Adrenal gland (tissue), 9 donors: ENCODE measurements at regions not wholly inside any gene's neighbourhood (a gene's known extent, or its start where the extent isn't known, plus 50 kb on each side); places are given as distances from the start of the nearest gene placed in this dataset.

Experiments
- DNase-seq, 7 donors: peaks; one replicate each; pipeline ENCODE4 v3.0.0-alpha.2; 2019 to 2020
- H3K27ac ChIP-seq, 5 donors: fragments of 200-600 bp; sonication (generic) in 4 of 5; 1 replicate in 3 of 5; 2 replicates in 2 of 5; pipeline versions ENCODE4 v1.5.1 to v1.8.0; 2016 to 2020; ENCODE audit warnings: mild to moderate bottlenecking in 1 of 5
- H3K27me3 ChIP-seq: fragments of 200-600 bp; 2 replicates; pipeline ENCODE4 v1.8.0; 2021
- H3K36me3 ChIP-seq, 2 donors: fragments of 200-600 bp; replicated peaks in 1 of 2; 1 replicate in 1 of 2; 2 replicates in 1 of 2; pipeline versions ENCODE4 v1.5.1 to v1.8.0; 2018 to 2022
- H3K4me1 ChIP-seq, 2 donors: fragments of 200-600 bp; replicated peaks in 1 of 2; 1 replicate in 1 of 2; 2 replicates in 1 of 2; pipeline versions ENCODE4 v1.5.1 to v1.8.0; 2018 to 2021
- H3K4me3 ChIP-seq, 4 donors: fragments of 200-600 bp; sonication (generic) in 3 of 4; one replicate each; pipeline ENCODE4 v1.5.1; 2016 to 2018
- H3K9me3 ChIP-seq, 3 donors: fragments of 200-600 bp; sonication (generic) in 1 of 3; replicated peaks in 1 of 3; 1 replicate in 2 of 3; 2 replicates in 1 of 3; pipeline versions ENCODE4 v1.5.1 to v1.8.0; 2016 to 2021
- POLR2A ChIP-seq, 2 donors: fragments of 450-650 bp; IDR thresholded peaks; one replicate each; pipeline ENCODE4 v1.6.1; 2017; ENCODE audit warnings: antibody characterized with exemption in 2 of 2, mild to moderate bottlenecking in 2 of 2, moderate library complexity in 1 of 2
- WGBS, 4 donors: extraction: QIAGEN DNeasy Blood & Tissue Kit in 2 of 4; methylation state at CpG; one replicate each; pipeline versions ENCODE4 v1.1.5 to v1.1.7; 2013 to 2017; 5-methylcytosine and 5-hydroxymethylcytosine counted together
- intact Hi-C, 2 donors: fragments of 100-400 bp; cut with DNase I; formaldehyde crosslinking; loops; one replicate each; pipeline versions ENCODE4 v1.14.1 to v1.15.0; 2022 to 2023
- TF ChIP-seq, protein P1 (sequence below), 6 experiments: fragments of 450-650 bp in 4 of 6; fragments of 200-600 bp in 2 of 6; sonication (generic) in 1 of 6; IDR thresholded peaks; 1 replicate in 5 of 6; 2 replicates in 1 of 6; pipeline versions ENCODE4 v1.5.1 to v1.8.0; 2016 to 2021; ENCODE audit warnings: antibody characterized with exemption in 6 of 6, mild to moderate bottlenecking in 2 of 6, moderate library complexity in 1 of 6
- donor health status: healthy with polysubstance abuse.
- donor health status: Bipolar disorder and iron deficiency.
- donor health status: DM: yes; HTN: yes; CAD: no.
- donor health status: DM: no; HTN: no; CAD: no.
- donor health status: DM: no; HTN: no; CAD: no.

DNA sequence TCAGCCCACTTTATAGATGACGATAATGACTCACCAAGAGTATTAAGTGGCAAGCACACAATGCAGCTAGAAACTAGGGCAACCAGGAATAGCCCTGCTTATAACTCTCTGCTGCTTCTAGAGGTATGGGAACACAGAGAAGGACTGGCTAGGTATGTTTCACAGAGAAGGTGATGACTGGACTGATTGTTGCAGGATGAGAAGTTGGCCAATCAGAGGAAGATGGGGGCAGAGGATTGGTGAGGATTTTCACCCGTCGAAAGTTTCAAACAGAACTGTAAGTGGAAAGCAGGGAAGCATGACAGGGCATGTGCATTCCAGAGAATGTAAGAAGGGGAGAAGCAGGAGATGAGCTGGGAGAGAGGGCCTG is 222.4 kb upstream of the JUN start:
- Histone ChIP-seq H3K36me3 (no peaks in the 10 kb centered on the region), H3K27me3 (no peaks in the 10 kb centered on the region), H3K9me3 (no peaks in the 10 kb centered on the region), H3K27ac (no peak overlapping the region), H3K4me1 (peaks cover 0 to 5% of the 10 kb centered on the region in 2 donors), H3K4me3 (no peak overlapping the region)
- intact Hi-C loops: no loop called here
- 89 to 92% (median 90%) methylated on average over 3 of the region's 3 CpGs for WGBS, 4 donors
- TF ChIP-seq POLR2A (IDR thresholded peaks at IDR 0.05): no peak
- TF ChIP-seq, protein P1, sequence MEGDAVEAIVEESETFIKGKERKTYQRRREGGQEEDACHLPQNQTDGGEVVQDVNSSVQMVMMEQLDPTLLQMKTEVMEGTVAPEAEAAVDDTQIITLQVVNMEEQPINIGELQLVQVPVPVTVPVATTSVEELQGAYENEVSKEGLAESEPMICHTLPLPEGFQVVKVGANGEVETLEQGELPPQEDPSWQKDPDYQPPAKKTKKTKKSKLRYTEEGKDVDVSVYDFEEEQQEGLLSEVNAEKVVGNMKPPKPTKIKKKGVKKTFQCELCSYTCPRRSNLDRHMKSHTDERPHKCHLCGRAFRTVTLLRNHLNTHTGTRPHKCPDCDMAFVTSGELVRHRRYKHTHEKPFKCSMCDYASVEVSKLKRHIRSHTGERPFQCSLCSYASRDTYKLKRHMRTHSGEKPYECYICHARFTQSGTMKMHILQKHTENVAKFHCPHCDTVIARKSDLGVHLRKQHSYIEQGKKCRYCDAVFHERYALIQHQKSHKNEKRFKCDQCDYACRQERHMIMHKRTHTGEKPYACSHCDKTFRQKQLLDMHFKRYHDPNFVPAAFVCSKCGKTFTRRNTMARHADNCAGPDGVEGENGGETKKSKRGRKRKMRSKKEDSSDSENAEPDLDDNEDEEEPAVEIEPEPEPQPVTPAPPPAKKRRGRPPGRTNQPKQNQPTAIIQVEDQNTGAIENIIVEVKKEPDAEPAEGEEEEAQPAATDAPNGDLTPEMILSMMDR (IDR thresholded peaks at IDR 0.05): no peak
- peak in 1 of 7 donors; percentile 13 for DNase-seq

DNA sequence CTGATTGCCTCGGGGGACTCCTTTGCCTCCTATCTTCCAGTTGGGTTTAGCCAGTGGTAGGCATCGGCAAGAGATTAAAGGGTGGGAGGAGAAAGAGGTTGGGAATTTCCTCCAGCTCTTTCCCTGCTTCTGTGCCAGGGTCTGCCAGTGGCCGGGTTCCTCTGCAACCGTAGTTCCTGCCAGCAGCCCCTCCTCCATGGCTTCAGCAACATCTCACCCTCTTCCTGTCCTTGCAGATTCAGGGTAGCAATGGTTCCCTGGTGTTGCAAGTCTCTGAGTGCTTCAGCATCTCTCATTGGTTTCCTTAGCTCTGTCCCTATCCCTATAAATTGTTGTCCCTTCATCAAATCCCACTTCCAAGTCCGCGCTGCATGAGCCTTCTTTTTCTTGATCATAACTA is 223.1 kb upstream of the JUN start:
- Histone ChIP-seq H3K27me3 (no peaks in the 10 kb centered on the region), H3K9me3 (no peaks in the 10 kb centered on the region), H3K4me1 (peaks cover 0 to 5% of the 10 kb centered on the region in 2 donors), H3K4me3 (no peak overlapping the region), H3K27ac (no peak overlapping the region), H3K36me3 (no peaks in the 10 kb centered on the region)
- intact Hi-C loops: no loop called here
- DNase-seq: peak in 1 of 7 donors; percentile 35
- TF ChIP-seq POLR2A (IDR thresholded peaks at IDR 0.05): no peak
- TF ChIP-seq, protein P1 (IDR thresholded peaks at IDR 0.05): no peak
- WGBS, 4 donors: 81 to 85% (median 84%) methylated on average over 6 of the region's 6 CpGs

DNA sequence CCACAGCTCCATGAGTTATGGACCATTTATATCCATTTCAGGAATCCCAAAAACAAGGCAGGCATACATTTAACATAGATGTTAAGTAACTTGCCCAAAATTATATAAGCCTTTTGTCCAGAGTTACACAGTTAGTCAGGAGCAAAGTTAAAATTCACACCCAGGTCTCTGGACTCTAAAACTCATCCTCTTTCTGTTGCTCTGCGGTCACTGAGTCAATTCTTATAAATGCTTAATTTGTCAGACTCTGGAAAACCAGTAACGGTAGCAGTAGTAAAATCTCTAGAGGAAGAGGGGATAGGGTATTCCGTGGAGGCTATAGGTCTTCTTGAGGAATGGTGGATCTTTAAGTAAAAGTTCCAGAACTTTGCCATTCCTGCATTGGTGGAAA is 223.6 kb upstream of the JUN start:
- intact Hi-C loops: no loop called here
- WGBS, 4 donors: 86 to 92% (median 88%) methylated on average over 3 of the region's 3 CpGs
- no peaks in the 10 kb centered on the region for H3K27me3 ChIP-seq
- no peak overlapping the region for H3K4me3 ChIP-seq
- TF ChIP-seq, protein P1 (IDR thresholded peaks at IDR 0.05): no peak
- TF ChIP-seq POLR2A (IDR thresholded peaks at IDR 0.05): no peak
- H3K4me1 ChIP-seq: peaks cover 0 to 5% of the 10 kb centered on the region in 2 donors
- DNase-seq: no peak
- no peak overlapping the region for H3K27ac ChIP-seq
- no peaks in the 10 kb centered on the region for H3K9me3 ChIP-seq
- H3K36me3 ChIP-seq: no peaks in the 10 kb centered on the region

DNA sequence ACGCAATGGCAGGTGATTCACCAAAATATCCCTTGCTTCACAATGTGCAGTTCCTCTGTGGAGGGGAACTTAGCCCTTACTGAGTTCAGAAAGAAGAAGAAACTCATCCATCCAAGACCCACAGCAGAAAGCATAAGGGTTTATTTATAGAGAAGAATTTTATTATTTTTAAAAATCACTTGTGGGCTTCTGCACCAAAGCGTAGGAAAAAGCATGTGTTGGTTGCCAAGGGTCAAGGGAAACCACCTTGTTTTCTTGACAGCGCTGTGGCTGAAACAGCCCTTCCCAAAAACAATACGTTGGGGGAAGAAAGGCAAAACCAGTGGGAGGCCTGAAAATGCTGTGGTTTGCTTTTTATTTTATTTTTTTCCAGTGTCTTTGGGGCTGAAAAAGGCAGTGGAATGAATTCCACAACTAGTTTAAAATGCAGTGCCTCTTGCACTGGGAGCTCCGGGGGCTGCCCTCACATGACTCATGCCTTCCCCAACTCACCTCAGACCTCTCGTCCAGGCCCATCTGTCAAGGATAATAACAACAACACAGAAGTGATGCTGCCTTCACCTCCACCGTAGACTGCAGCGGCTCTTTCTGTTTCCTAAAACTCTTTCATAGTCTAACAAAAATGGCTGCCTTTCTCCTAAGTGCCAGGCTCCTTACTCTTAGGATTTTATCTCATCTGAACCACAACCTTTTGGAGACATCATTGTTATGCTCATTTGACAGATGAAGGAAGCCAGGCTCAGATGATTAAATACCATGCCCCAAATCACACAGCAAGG is 224.2 kb upstream of the JUN start:
- Histone ChIP-seq H3K4me3 (no peak overlapping the region), H3K27ac (peak overlapping the region in 1 of 5 donors; percentile 25), H3K36me3 (no peaks in the 10 kb centered on the region), H3K9me3 (no peaks in the 10 kb centered on the region), H3K4me1 (peaks cover 0 to 11% of the 10 kb centered on the region in 2 donors), H3K27me3 (no peaks in the 10 kb centered on the region)
- intact Hi-C loops: no loop called here
- 58 to 66% (median 61%) methylated on average over 8 of the region's 8 CpGs for WGBS, 4 donors
- peak in 1 of 7 donors; percentile 38 for DNase-seq
- TF ChIP-seq, protein P1 (IDR thresholded peaks at IDR 0.05): no peak
- TF ChIP-seq POLR2A (IDR thresholded peaks at IDR 0.05): no peak
